ENCODE measurements at regions not wholly inside any gene's neighbourhood (a gene's known extent, or its start where the extent isn't known, plus 50 kb on each side); places are given as distances from the start of the nearest gene placed in this dataset.

DNA sequence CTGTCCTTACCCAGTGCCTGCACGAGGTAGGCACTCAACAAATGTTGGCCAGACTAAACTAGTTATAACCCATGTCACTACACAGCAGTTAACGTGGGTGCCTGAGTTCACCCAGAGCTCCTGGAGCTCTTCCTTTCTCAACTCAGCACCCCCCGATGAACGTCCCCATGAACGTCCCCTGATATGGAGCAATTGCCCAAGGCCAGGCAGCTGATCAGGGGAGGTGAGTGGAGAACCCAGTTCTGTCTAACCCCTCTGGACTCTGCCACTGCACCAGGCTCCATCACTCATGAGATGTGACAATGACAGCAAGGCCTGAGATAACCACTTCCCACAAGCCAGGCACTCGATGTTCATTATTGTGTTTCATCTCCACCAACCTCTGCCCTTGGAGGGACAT is 199.0 kb downstream of the BCL11B start:
- H3K4me3 ChIP-seq (ENCODE audit: low read depth, low read length): no peak overlapping the region
- TF ChIP-seq TCF7L2 (IDR thresholded peaks at IDR 0.05; ENCODE audit: borderline replicate concordance, low read depth, low read length): no peak
- no peak for TF ChIP-seq ZNF311 (tag by site-specific recombination; IDR thresholded peaks at IDR 0.05; ENCODE audit: borderline replicate concordance)
- no peak for TF ChIP-seq ZNF560 (tag by site-specific recombination; IDR thresholded peaks at IDR 0.05; ENCODE audit: borderline replicate concordance)
- no peak for TF ChIP-seq SETDB1 (IDR thresholded peaks at IDR 0.05; ENCODE audit: insufficient read length, low read length)
- TF ChIP-seq ZNF473 (tag by site-specific recombination; IDR thresholded peaks at IDR 0.05): no peak
- no peak overlapping the region for H3K27ac ChIP-seq (ENCODE audit: extremely low read depth, low read depth, low read length)
- POLR2A ChIA-PET: no interaction called here
- H3K4me1 ChIP-seq (ENCODE audit: control insufficient read depth, insufficient read depth, low read length): no peaks in the 10 kb centered on the region
- H3K36me3 ChIP-seq (ENCODE audit: control insufficient read depth in 2 of 2, insufficient read depth in 1 of 2, low read length in 2 of 2): no peaks in the 10 kb centered on the region
- H3K9me3 ChIP-seq (ENCODE audit: control insufficient read depth, insufficient read depth, low read depth, low read length): no peaks in the 10 kb centered on the region
- CTCF ChIA-PET: no interaction called here

DNA sequence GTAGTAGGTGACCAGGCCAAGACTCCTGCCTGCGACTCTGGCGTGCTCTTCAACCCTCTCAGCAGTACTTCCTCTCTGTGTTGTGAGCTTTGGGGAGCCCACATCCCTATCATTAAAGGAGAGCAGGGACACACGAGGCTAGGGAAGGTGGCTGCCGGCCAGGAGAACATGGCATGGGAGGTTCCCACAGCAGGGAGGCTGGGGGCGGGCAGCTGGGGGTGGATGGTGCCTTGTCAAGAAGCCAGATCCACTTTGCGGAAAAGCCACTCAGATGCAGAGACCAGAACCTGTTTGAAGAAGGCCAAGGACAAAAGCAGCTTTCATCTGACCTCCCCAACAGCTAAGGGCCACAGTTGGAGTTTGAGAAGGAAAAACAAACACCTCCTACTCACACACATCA is 198.6 kb downstream of the BCL11B start:
- no peak overlapping the region for H3K27ac ChIP-seq (ENCODE audit: extremely low read depth, low read depth, low read length)
- TF ChIP-seq, protein P1, sequence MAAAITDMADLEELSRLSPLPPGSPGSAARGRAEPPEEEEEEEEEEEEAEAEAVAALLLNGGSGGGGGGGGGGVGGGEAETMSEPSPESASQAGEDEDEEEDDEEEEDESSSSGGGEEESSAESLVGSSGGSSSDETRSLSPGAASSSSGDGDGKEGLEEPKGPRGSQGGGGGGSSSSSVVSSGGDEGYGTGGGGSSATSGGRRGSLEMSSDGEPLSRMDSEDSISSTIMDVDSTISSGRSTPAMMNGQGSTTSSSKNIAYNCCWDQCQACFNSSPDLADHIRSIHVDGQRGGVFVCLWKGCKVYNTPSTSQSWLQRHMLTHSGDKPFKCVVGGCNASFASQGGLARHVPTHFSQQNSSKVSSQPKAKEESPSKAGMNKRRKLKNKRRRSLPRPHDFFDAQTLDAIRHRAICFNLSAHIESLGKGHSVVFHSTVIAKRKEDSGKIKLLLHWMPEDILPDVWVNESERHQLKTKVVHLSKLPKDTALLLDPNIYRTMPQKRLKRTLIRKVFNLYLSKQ (tag by site-specific recombination; IDR thresholded peaks at IDR 0.05; ENCODE audit: borderline replicate concordance): no peak
- TF ChIP-seq SP7 (tag by site-specific recombination; IDR thresholded peaks at IDR 0.05) (no peak), EGR2 (tag by site-specific recombination; IDR thresholded peaks at IDR 0.05; ENCODE audit: low read depth) (peak; percentile 63), HOXA7 (CRISPR knock-in tag; IDR thresholded peaks at IDR 0.05; ENCODE audit: borderline replicate concordance) (no peak), ZBTB20 (tag by site-specific recombination; IDR thresholded peaks at IDR 0.05) (no peak), ZNF404 (tag by site-specific recombination; IDR thresholded peaks at IDR 0.05) (no peak), SALL2 (tag by site-specific recombination; IDR thresholded peaks at IDR 0.05; ENCODE audit: borderline replicate concordance) (no peak), ZFHX2 (tag by site-specific recombination; conservative IDR thresholded peaks at IDR 0.05) (peak; percentile 79)
- ChIA-PET CTCF (no interaction called here), POLR2A (no interaction called here)
- no peak overlapping the region for H3K4me3 ChIP-seq (ENCODE audit: low read depth, low read length)
- H3K36me3 ChIP-seq (ENCODE audit: control insufficient read depth in 2 of 2, insufficient read depth in 1 of 2, low read length in 2 of 2): no peaks in the 10 kb centered on the region
- no peaks in the 10 kb centered on the region for H3K9me3 ChIP-seq (ENCODE audit: control insufficient read depth, insufficient read depth, low read depth, low read length)
- no peaks in the 10 kb centered on the region for H3K4me1 ChIP-seq (ENCODE audit: control insufficient read depth, insufficient read depth, low read length)

DNA sequence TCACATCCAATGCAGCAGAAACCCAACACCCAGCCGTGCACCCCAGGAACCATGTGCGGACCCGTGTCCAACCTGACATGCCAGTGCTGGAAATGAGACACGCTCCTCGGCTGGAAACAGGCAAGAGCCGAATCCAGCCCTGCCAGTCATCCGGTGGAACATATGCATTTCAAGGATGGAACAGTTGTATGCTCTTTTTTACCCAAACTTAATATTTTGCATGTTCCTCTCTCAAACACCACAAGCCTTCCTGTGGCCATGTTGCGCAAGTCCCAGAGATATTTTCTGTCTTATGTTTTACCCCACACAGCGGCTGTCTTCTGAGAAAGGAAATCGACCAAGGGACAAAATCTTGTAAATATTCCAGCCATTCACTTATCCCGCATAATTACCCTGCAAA is 196.9 kb downstream of the BCL11B start:
- Histone ChIP-seq H3K4me1 (ENCODE audit: control insufficient read depth, insufficient read depth, low read length) (no peaks in the 10 kb centered on the region), H3K36me3 (ENCODE audit: control insufficient read depth in 2 of 2, insufficient read depth in 1 of 2, low read length in 2 of 2) (no peaks in the 10 kb centered on the region), H3K27ac (ENCODE audit: extremely low read depth, low read depth, low read length) (no peak overlapping the region), H3K4me3 (ENCODE audit: low read depth, low read length) (no peak overlapping the region), H3K9me3 (ENCODE audit: control insufficient read depth, insufficient read depth, low read depth, low read length) (no peaks in the 10 kb centered on the region)
- TF ChIP-seq ZNF121 (tag by site-specific recombination; IDR thresholded peaks at IDR 0.05) (no peak), HOXD13 (CRISPR knock-in tag; IDR thresholded peaks at IDR 0.05; ENCODE audit: borderline replicate concordance) (no peak), ZNF621 (tag by site-specific recombination; IDR thresholded peaks at IDR 0.05) (no peak), SP3 (tag by site-specific recombination; IDR thresholded peaks at IDR 0.05) (no peak), ZNF776 (tag by site-specific recombination; IDR thresholded peaks at IDR 0.05; ENCODE audit: borderline replicate concordance) (no peak), ZFHX2 (tag by site-specific recombination; conservative IDR thresholded peaks at IDR 0.05) (no peak), ZNF266 (tag by site-specific recombination; IDR thresholded peaks at IDR 0.05; ENCODE audit: low read depth) (no peak)
- TF ChIP-seq, protein P2, sequence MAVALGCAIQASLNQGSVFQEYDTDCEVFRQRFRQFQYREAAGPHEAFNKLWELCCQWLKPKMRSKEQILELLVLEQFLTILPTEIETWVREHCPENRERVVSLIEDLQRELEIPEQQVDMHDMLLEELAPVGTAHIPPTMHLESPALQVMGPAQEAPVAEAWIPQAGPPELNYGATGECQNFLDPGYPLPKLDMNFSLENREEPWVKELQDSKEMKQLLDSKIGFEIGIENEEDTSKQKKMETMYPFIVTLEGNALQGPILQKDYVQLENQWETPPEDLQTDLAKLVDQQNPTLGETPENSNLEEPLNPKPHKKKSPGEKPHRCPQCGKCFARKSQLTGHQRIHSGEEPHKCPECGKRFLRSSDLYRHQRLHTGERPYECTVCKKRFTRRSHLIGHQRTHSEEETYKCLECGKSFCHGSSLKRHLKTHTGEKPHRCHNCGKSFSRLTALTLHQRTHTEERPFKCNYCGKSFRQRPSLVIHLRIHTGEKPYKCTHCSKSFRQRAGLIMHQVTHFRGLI (tag by site-specific recombination; IDR thresholded peaks at IDR 0.05): no peak
- TF ChIP-seq, protein P1 (tag by site-specific recombination; IDR thresholded peaks at IDR 0.05; ENCODE audit: borderline replicate concordance): no peak
- TF ChIP-seq, protein P3, sequence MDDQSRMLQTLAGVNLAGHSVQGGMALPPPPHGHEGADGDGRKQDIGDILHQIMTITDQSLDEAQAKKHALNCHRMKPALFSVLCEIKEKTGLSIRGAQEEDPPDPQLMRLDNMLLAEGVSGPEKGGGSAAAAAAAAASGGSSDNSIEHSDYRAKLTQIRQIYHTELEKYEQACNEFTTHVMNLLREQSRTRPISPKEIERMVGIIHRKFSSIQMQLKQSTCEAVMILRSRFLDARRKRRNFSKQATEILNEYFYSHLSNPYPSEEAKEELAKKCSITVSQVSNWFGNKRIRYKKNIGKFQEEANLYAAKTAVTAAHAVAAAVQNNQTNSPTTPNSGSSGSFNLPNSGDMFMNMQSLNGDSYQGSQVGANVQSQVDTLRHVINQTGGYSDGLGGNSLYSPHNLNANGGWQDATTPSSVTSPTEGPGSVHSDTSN (CRISPR knock-in tag; IDR thresholded peaks at IDR 0.05): no peak
- TF ChIP-seq, protein P4, sequence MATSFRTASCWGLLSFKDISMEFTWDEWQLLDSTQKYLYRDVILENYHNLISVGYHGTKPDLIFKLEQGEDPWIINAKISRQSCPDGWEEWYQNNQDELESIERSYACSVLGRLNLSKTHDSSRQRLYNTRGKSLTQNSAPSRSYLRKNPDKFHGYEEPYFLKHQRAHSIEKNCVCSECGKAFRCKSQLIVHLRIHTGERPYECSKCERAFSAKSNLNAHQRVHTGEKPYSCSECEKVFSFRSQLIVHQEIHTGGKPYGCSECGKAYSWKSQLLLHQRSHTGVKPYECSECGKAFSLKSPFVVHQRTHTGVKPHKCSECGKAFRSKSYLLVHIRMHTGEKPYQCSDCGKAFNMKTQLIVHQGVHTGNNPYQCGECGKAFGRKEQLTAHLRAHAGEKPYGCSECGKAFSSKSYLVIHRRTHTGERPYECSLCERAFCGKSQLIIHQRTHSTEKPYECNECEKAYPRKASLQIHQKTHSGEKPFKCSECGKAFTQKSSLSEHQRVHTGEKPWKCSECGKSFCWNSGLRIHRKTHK (tag by site-specific recombination; IDR thresholded peaks at IDR 0.05): no peak
- POLR2A ChIA-PET: no interaction called here
- CTCF ChIA-PET: no interaction called here
